Fibroblast of the conjunctiva (primary cell): ENCODE measurements at regions not wholly inside any gene's neighbourhood (a gene's known extent, or its start where the extent isn't known, plus 50 kb on each side); places are given as distances from the start of the nearest gene placed in this dataset.
"Not testable (repeated sequence)": the region's sequence is repeated elsewhere in the genome, so short reads cannot be mapped to it uniquely, and the experiment has no call there.

Experiments used
- DNase-seq: peaks from one replicate; pipeline ENCODE4 v3.0.0-alpha.2; 2010; ENCODE audit warnings: low read depth

- no peak for DNase-seq
Measured at GRCh38 chr7:155947051-155947450, 134.8 kb upstream of the SHH start.

- no peak for DNase-seq
Measured at GRCh38 chr7:155945670-155946325, 133.5 kb upstream of the SHH start.

GRCh38 chr7:155944901-155945300, 132.6 kb upstream of the SHH start:
- DNase-seq: no peak

DNA sequence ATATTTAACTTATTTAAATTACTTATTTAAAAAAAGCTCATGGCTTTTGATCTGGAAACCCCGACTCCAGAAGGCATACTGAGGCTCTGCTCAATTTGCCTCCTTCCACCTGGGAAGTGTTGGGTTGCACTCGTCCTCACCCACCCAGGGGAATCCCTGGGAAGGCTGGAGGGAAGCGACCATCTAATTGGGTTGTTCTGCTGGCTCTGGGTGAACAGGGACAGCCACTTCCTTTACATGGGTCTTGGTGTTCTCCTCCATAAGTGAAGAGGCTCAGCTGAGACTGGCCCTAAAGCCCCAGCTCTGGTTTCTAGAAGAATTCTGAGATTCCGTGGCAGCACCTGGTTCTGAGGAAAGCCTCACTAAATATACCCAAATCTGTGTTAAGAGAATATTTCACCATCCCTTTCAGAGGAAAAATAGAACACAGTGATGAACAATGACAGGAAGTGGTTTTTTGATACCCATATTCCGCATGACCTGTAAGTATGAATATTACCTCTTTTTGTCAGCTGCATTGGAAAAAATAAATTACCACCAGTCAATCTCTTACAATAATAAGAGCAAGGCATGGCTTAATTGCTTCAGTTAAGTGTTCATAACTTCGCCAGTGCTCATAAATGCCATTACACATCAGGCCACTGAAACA, 131.1 kb upstream of the SHH start:
- DNase-seq: no peak

- DNase-seq: no peak
Measured at GRCh38 chr7:155942226-155942950, 130.1 kb upstream of the SHH start.

GRCh38 chr7:155941688-155942087, 129.4 kb upstream of the SHH start:
- DNase-seq: no peak

- no peak for DNase-seq
Measured at GRCh38 chr7:155939350-155939749, 127.1 kb upstream of the SHH start.

- no peak for DNase-seq
Measured at GRCh38 chr7:155938129-155938528, 125.9 kb upstream of the SHH start.

GRCh38 chr7:155935726-155936125, 123.5 kb upstream of the SHH start:
- no peak for DNase-seq

DNA sequence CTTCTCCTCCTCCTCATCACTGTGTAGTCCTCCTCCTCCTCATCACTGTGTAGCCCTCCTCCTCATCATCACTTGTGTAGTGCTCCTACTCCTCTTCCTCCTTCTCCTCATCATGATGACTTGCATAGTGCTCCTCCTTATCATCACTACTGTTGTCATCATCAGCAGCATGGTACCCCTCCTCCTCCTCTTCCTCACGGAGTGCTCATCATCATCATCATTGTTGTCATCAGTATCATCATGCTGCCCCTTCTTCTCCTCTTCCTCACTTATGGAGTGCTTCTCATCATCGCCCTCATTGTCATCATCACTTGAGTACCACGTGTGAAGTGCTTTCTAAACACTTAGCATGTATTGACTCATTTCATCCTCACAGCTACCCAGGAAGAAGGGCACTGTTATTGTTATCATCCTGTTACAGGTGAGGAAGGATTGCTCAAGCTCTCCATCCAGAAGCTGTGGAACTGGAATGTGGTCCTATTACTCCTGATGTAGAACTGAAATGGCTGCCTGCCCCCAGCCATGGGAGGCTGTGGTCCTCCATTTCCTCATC, 122.8 kb upstream of the SHH start:
- DNase-seq: no peak

- not testable (repeated sequence) for DNase-seq
Measured at GRCh38 chr7:155932324-155932723, 120.1 kb upstream of the SHH start.

- no peak for DNase-seq
Measured at GRCh38 chr7:155931396-155932085, 119.3 kb upstream of the SHH start.

DNA sequence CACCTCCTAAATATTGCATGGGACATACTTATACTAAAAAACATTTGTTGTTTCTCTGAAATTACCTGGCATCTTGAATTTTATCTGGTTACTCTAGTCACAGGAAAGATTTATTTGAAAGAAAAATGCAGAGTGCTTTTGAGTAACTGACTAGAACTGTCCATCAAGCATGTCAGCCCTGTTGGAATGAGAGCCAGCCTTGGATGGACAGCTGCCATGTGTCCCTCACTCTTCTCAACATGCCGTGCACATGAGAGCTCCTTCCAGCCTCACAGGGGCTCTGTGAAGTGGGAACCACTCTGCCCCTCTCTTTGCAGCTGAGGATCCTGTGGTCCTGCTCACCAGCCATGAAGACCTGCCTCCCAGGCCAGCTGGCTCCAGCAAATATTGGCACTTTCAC, 118.3 kb upstream of the SHH start:
- no peak for DNase-seq

- DNase-seq: no peak
Measured at GRCh38 chr7:155930061-155930460, 117.8 kb upstream of the SHH start.

DNA sequence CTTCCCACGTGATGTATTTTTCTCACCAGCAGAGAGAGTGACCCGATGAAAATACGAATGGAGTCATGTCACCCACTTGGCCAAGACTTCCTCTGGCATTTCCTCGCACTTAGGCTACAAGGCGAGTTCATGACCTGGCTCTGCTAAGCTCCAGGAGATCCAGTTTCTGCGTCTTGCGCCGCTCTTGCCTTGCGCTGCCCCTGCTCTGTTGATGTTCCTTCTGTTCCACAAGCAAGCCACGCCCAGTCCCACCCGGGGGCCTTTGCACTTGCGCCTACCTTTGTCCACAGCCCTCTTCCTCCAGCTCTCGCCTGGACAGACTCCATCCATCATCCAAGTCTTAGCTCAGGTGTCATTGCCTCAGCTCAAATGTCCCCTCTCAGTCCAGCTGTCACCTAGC, 116.3 kb upstream of the SHH start:
- no peak for DNase-seq

- DNase-seq: no peak
Measured at GRCh38 chr7:155927905-155928304, 115.6 kb upstream of the SHH start.

DNA sequence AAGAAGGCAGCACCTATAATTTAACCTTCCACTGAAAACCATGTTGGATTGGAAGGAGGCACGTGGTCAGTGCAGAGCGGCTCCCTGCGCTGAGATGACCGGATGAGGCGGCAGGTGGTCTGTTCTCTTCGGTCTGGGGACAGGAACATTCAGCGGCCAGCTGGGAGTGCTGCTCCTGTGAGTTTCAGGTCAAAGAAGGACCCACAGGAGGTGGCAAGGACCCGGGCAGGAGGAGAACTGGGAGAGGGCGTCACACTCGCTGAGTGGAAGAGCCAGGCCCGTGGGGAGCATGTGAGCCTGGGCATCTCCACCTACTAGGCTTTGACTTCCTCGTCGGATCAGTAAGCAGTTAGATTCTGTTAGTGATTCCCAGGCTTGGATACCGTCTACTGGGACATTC, 113.4 kb upstream of the SHH start:
- DNase-seq: no peak

DNA sequence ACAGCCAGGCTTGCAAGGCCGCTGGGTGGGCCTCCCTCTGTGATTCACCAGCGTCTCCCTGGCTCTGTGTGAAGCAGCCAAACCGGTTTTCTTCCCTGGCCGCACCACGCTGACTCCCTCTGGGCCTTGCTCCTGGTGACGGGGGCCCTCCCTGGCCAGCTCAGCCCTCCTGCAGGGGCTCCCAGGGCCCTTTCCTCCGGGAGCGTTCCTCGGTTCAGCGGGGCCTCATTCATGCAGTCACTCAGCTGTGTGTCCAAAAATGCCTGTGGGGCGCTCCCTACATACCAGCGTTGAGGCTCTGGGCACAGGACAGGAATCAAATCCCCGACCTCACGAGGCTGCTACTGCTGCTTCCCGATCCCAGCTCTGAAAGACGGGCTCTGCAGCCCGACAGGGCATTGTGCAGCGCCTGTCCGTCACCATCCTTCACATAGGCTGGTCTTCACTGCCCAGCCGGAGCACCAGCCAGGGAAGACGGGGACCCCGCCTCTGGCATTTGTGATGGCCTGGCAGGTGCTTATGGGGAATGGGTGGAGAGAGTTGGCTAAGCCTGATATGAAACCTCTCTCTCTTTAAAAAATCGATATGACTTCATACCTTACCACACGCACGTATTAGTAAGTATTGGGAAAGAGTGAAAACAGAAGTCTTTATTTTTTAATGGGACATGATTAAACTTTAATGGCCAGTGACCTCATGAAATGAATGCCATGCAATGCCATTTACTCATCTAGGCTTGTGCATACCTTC, 110.0 kb upstream of the SHH start:
- no peak for DNase-seq

DNA sequence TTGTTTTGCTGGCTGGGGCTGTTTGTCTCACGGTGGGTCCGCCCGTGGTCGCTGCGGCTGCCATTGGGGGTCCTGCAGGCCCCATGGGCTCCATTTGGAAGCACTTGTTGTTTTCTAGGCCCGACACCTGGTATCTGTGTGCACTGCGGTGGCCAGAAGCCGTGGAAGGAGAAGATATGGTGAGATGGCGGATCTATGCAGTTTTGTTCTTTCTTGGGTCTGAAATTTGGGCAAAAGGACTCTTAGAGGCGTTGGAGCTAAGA, 109.5 kb upstream of the SHH start:
- no peak for DNase-seq

DNA sequence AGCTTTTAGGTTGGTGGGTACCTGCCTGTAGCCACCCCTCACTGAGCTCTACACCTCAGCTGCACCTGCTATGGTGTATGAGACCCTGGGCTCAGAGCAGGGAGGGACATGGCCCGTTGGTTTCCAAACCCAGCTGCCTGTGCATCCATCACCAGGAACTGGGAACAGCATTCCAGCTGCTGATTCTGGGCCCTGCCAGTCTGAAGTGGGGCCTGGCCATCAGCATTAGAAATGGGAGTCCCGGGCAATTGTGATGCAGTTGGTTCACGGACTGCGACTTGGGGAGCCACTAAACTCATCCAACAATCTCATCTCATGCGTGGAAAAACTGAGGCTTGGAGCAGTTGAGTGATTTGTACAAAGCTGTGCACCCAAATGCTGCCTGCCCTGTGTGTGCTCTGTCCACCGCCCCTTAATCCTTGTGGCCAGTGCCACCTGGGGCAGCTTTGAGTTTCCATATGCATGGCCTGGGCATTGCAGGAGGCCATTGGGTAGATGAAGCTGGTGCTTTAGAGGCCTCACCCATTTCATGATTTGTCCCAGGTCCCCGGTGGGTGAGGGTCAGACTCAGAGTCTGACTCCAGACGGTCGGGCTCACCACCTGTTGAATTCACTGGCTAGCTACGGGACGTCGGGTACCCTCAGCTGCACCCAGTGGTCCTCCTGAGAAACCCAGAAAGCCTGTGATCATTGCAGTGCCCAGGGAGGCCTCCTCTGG, 109.0 kb upstream of the SHH start:
- no peak for DNase-seq

GRCh38 chr7:155920068-155920461, 107.8 kb upstream of the SHH start:
- DNase-seq: no peak
